ENCODE measurements at regions not wholly inside any gene's neighbourhood (a gene's known extent, or its start where the extent isn't known, plus 50 kb on each side); places are given as distances from the start of the nearest gene placed in this dataset.

DNA sequence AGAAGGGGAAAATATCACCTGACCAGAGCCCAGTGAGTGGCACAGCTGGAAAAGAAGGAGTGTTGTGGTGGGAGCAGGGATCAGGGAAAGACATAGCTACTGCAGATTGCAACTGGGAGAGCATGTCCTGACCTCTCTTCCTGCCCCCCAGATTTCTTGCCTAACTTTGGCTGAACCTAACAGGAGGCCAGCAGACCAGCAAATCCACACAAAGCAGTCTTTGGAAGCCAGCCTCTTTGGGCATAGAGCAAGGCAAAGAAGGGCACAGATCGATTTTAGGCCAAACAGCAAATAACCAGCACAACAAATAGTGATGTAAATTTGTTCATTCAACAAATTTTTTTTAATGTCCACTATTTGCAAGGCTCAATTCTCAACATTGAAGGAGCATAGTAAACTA is 433.2 kb upstream of the GHITM start:
- CTCF ChIA-PET = no interaction called here
- no peak overlapping the region for H3K27ac Mint-ChIP-seq
- no peak overlapping the region for H3K4me3 Mint-ChIP-seq
- no peaks in the 10 kb centered on the region for H3K9me3 Mint-ChIP-seq
- H3K4me1 Mint-ChIP-seq = no peaks in the 10 kb centered on the region
- no peaks in the 10 kb centered on the region for H3K36me3 Mint-ChIP-seq
- no peaks in the 10 kb centered on the region for H3K27me3 Mint-ChIP-seq
- DNase-seq = no peak

DNA sequence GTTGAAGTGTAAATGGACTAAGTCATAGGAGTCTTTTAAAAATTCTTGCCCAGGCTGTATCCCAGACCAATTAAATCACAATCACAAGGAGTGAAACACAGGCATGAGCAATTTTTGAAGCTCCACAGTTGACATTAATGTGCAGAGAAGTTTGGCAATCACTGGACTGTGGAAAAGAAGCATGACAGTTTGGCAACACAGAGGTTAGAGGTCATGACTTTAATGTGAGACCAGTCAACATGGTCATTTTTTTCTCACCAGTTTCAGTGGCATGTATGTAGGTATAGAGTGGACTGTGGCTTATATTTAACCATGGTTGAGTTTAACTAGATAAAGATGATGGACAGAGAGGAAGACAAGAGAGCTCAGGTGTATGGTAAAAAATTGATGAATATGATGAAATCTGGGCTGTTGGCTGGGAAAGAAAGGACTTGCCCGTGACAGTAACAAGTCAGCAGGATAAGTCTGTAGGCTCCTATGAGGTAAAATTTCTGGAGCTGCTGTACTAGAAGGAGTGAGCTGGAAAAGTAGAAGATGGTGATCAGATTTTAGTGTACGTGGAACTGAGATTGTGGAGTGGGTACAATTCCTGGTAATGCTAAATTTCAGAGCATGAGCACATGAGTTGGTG is 432.2 kb upstream of the GHITM start:
- no peak for DNase-seq
- Mint-ChIP-seq H3K4me3 (no peak overlapping the region), H3K36me3 (no peaks in the 10 kb centered on the region), H3K27me3 (no peaks in the 10 kb centered on the region), H3K9me3 (peaks cover 2% of the 10 kb centered on the region), H3K27ac (no peak overlapping the region), H3K4me1 (no peaks in the 10 kb centered on the region)
- CTCF ChIA-PET = no interaction called here

DNA sequence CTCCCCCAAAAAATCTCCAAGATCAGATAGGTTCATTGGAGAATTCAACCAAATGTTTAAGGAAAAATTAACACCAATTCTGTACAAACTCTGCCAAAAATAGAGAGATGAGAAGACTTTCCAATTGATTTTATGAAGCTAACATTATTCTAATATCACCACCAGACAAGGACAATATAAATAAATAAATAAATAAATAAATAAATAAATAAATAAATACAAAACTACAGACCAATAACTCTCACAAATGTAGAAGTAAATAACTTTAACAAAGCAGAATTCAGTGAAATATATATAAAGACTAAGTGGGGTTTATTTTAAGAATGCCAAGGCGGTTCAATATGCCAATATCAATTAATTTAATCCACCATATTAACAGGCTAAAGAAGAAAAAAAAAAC is 425.9 kb upstream of the GHITM start:
- H3K27ac Mint-ChIP-seq = no peak overlapping the region
- CTCF ChIA-PET = no interaction called here
- no peak overlapping the region for H3K4me3 Mint-ChIP-seq

DNA sequence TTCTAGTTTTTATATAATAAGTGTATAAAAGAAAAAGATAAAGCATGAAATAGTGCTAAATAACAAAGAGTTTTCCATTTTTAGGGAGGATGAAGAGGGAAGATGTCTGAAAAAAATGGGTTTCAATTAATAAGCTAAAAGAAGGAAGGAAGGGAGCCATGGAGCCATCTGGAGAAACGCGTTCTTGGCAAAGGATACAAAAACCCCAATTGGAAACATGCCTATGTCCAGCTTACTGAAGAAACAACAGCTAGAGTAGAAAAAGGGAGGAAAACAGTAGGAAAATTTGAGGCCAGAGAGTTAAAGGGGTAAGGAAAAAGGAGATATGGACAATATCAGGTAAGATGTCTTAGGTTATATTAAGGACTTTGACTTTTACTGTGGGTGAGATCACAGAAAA is 416.2 kb upstream of the GHITM start:
- no peaks in the 10 kb centered on the region for H3K27me3 Mint-ChIP-seq
- DNase-seq = no peak

More for the DNA sequence above, 425.9 kb upstream of the GHITM start:
- Mint-ChIP-seq H3K27me3 (no peaks in the 10 kb centered on the region), H3K9me3 (peaks cover 2% of the 10 kb centered on the region), H3K4me1 (no peaks in the 10 kb centered on the region), H3K36me3 (no peaks in the 10 kb centered on the region)
- no peak for DNase-seq

DNA sequence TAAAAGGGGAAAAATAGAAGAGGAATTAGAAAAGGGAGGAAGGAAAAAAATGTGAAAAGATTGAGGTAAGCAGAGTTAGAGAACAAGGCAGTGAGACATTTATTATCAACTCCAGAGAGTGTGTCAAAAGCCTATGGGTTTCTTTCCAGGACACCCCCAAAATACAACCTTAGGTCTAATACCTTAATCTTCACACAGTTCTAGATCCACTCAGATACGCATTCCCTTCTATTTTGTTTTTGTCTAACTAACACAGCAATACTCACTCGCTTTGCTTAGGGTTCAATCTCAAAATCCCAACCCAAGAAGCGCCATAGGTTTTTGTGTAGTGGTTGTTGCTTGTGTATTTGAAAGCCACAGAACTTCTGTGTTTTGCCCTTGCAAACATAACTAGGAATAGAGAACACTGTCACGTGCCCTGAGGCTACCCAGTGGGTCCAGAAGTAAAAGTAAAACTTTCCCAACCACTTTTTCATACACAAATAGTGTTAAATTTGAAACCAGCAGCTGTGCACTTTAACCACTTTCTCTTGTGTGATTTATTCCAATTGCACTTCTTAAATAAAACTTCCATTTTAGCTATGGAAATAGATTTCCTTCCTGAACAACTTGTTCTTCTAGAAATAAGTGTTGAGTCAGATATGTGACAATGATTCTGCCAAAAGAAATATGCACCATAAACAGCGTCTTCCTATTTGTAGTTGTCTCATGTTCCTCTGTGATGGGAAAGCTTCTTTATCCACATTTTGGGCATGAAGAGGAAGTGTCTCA is 414.7 kb upstream of the GHITM start:
- CTCF ChIA-PET = no interaction called here
- no peaks in the 10 kb centered on the region for H3K9me3 Mint-ChIP-seq
- H3K27ac Mint-ChIP-seq = no peak overlapping the region

More for the DNA sequence above, 416.2 kb upstream of the GHITM start:
- Mint-ChIP-seq H3K36me3 (no peaks in the 10 kb centered on the region), H3K4me1 (no peaks in the 10 kb centered on the region), H3K4me3 (no peak overlapping the region), H3K27ac (no peak overlapping the region), H3K9me3 (no peaks in the 10 kb centered on the region)
- CTCF ChIA-PET = no interaction called here

DNA sequence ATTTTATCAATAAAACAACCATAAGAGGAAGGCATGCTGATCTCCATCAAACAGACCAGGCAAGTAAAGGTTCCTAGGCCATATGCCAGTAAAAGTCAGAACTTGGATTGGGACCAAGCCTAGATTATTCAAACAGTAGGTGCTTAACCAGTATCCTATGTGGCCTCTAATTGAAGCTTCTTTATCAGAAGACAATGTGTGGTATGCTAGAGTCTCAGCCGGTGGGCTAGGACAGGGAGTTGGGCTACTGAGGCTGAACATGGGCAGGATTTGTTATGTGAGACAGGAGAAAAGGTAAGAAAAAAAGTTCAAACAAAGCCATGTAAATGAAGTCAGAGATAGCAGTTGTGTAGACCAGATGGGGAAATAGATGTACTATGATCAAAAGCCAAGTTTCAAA is 413.7 kb upstream of the GHITM start:
- no peak for DNase-seq
- no peaks in the 10 kb centered on the region for H3K9me3 Mint-ChIP-seq
- no peak overlapping the region for H3K4me3 Mint-ChIP-seq
- no peaks in the 10 kb centered on the region for H3K27me3 Mint-ChIP-seq
- no peaks in the 10 kb centered on the region for H3K4me1 Mint-ChIP-seq
- no peak overlapping the region for H3K27ac Mint-ChIP-seq
- no peaks in the 10 kb centered on the region for H3K36me3 Mint-ChIP-seq
- CTCF ChIA-PET = no interaction called here

More for the DNA sequence above, 414.7 kb upstream of the GHITM start:
- H3K27me3 Mint-ChIP-seq = no peaks in the 10 kb centered on the region
- H3K36me3 Mint-ChIP-seq = no peaks in the 10 kb centered on the region
- no peak overlapping the region for H3K4me3 Mint-ChIP-seq
- no peaks in the 10 kb centered on the region for H3K4me1 Mint-ChIP-seq
- DNase-seq = no peak

DNA sequence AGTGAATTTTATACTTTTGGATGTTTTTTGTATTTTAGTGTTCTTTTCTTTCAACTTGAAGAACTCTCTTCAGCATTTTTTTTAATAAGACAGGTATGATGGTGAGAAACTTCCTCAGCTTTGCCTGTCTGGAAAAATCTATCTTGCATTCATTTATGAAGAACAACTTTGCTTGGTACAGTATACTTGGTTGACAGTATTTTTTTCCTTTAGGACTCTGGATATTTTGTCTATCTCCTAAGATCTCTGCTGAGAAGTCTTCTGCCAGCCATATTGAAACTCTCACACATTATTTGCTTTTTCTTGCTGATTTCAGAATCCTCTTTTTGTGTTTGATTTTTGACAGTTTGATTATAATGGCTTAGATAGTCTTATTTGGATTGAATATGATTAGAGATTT is 405.0 kb upstream of the GHITM start:
- Mint-ChIP-seq H3K36me3 (no peaks in the 10 kb centered on the region), H3K27ac (no peak overlapping the region), H3K4me3 (no peak overlapping the region), H3K4me1 (no peaks in the 10 kb centered on the region), H3K9me3 (peaks cover 10% of the 10 kb centered on the region), H3K27me3 (no peaks in the 10 kb centered on the region)
- DNase-seq = no peak
- CTCF ChIA-PET = no interaction called here

DNA sequence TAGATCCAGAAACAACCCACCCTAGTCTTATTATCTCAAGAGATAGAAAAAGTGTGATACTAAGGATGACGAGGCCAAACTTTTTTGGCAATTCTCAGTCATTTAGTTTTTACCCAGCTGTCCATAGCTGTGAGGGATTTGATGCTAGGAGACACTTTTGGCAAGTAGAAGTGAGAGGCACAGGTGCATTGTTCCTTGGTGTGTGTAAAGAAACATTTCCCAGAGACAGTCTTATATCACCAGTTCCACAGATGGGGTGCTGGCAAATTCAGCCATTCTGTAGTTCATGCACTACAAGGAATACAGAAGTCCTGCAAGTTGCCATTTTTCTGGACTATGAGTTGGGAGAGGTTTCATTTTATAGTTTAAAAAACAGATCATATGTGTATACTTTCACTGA is 403.3 kb upstream of the GHITM start:
- Mint-ChIP-seq H3K9me3 (peaks cover 10% of the 10 kb centered on the region), H3K4me1 (no peaks in the 10 kb centered on the region), H3K27ac (no peak overlapping the region), H3K4me3 (no peak overlapping the region), H3K36me3 (no peaks in the 10 kb centered on the region), H3K27me3 (no peaks in the 10 kb centered on the region)
- CTCF ChIA-PET = no interaction called here
- no peak for DNase-seq

DNA sequence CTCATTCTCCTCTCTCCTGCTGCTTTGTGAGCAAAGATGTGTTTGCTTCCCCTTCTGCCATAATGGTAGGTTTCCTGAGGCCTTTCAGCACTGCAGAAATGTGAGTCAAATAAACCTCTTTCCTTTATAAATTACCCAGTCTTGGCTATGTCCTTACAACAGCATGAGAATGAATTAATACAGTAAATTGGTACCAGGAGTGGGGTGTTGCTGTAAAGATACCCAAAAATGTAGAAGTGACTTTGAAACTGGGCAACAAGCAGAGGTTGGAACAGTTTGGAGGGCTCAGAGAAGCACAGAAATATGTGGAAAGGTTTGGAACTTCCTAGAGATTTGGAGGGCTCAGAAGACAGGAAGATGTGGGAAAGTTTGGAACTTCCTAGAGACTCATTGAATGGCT is 388.7 kb upstream of the GHITM start:
- Mint-ChIP-seq H3K36me3 (no peaks in the 10 kb centered on the region), H3K4me1 (no peaks in the 10 kb centered on the region), H3K27me3 (no peaks in the 10 kb centered on the region), H3K9me3 (peaks cover 41% of the 10 kb centered on the region), H3K27ac (no peak overlapping the region), H3K4me3 (no peak overlapping the region)
- CTCF ChIA-PET = no interaction called here
- DNase-seq = no peak

DNA sequence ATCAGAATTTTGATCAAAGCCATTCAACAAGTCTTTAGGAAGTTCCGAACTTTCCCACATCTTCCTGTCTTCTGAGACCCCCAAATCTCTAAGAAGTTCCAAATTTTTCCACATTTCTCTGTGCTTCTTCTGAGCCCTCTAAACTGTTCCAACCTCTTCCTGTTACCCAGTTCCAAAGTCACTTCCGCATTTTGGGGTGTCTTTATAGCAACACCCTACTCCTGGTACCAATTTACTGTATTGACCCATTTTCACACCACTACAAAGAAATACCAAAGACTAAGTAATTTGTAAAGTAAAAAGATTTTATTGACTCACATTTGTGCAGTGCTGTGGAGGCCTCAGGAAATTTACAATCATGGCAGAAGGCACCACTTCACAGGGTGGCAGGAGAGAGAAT is 385.8 kb upstream of the GHITM start:
- Mint-ChIP-seq H3K36me3 (no peaks in the 10 kb centered on the region), H3K4me3 (no peak overlapping the region), H3K4me1 (no peaks in the 10 kb centered on the region), H3K27ac (no peak overlapping the region), H3K9me3 (peaks cover 38% of the 10 kb centered on the region), H3K27me3 (no peaks in the 10 kb centered on the region)
- no peak for DNase-seq
- CTCF ChIA-PET = no interaction called here

DNA sequence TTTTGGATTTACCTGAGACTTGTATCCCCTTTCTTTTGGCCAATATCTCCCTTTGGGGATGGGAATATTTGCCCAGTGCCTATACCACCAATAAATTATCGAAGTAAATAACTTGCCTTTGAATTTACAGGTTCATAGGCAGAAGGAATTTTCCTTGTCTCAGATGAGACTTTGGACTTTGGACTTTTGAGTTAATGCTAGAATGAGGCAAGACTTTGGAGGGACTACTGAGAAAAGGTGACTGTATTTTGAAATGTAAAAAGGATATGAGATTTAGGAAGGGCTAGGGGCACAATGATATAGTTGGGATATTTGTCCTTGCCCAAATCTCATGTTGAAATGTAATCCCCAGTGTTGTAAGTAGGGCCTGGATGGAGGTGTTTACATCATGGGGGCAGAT is 384.5 kb upstream of the GHITM start:
- Mint-ChIP-seq H3K9me3 (peaks cover 38% of the 10 kb centered on the region), H3K27me3 (no peaks in the 10 kb centered on the region), H3K27ac (no peak overlapping the region), H3K36me3 (no peaks in the 10 kb centered on the region), H3K4me3 (no peak overlapping the region), H3K4me1 (no peaks in the 10 kb centered on the region)
- DNase-seq = no peak
- CTCF ChIA-PET = no interaction called here

DNA sequence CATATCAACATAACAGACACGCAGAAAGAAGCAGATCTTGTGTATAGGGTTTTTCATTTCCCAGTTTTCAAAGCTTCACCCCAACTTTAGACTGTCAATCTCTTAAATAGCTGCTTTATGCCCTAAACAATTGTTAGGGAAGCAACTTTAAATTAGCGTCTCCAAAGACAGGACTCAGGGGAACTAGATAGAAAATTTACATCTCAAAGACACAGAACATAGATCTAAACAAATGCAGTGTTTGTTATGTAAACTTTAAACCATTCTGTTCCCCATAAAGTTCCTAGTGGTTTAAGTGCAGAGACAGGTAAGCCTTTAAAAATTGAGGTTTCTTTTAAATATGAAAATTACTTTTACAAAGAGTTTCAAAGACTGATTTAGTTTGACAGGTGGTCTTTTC is 379.2 kb upstream of the GHITM start:
- Mint-ChIP-seq H3K4me3 (no peak overlapping the region), H3K27me3 (no peaks in the 10 kb centered on the region), H3K36me3 (no peaks in the 10 kb centered on the region), H3K9me3 (peaks cover 6% of the 10 kb centered on the region), H3K4me1 (no peaks in the 10 kb centered on the region), H3K27ac (no peak overlapping the region)
- DNase-seq = no peak
- CTCF ChIA-PET = no interaction called here

DNA sequence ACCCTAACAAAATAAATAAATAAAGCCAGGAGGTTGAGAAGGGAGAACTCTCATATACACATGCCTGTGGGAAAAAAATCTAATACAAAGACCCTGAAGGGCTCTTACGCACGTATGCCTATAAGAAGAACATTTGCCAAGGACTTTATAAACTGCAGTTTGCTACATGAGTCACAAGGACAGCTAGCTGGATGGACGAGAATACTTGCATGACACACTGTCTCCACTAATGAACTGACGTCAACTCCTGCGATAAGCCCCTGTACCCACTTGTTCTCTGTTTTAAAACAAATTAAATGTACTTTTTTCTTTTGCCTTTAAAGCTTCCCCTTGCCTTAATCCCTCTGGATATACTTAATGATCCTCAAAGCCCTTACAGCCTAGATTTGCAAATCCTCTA is 374.6 kb upstream of the GHITM start:
- no peaks in the 10 kb centered on the region for H3K27me3 Mint-ChIP-seq
- peaks cover 4% of the 10 kb centered on the region for H3K9me3 Mint-ChIP-seq
- no peak for DNase-seq
- H3K4me1 Mint-ChIP-seq = no peaks in the 10 kb centered on the region
- no peak overlapping the region for H3K4me3 Mint-ChIP-seq
- CTCF ChIA-PET = no interaction called here
- H3K27ac Mint-ChIP-seq = no peak overlapping the region
- no peaks in the 10 kb centered on the region for H3K36me3 Mint-ChIP-seq

DNA sequence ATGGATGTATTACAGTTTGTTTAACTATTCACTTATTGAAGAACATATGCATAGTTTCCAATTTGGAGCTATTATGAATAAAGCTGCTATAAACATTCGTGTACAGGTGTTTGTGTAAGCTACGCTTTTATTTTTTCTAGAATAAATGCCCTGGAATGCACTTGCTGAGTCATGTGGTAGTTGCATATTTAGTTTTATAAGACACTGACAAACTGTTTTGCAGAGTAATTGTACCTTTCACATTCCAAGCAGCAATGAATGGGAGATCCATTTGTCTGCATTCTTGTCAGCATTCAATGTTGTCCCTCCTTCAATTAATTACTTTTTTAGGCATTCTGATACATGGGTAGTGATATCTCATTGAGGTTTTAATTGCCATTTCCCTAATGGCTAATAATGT is 373.6 kb upstream of the GHITM start:
- Mint-ChIP-seq H3K27me3 (no peaks in the 10 kb centered on the region), H3K4me1 (no peaks in the 10 kb centered on the region), H3K36me3 (no peaks in the 10 kb centered on the region), H3K4me3 (no peak overlapping the region), H3K27ac (no peak overlapping the region), H3K9me3 (peaks cover 4% of the 10 kb centered on the region)
- DNase-seq = no peak
- CTCF ChIA-PET = no interaction called here

DNA sequence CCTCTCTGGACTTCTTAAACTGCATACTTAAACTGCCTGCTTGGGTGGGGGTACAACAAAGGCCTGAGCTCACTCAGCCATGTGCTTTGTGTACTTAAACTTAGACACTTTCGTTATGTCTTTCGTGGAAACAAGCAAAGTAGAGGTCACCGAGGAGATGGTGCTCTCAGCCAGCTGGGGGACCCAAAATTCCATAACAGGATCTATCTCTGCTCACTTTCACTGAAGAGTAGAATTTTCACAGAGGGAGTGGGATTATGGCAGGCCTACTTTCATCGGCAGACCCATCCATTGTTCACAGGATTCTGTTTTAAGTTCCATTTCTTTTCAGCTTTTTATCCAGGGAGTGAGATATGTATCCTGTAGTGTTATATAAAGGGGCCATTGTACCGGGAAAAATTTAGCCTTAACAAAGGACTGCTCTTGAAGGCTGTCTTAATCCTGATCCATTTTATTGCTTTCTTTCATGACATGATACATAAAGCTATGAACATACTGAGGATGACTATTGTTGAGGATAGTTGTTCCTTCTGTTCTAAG is 370.0 kb upstream of the GHITM start:
- Mint-ChIP-seq H3K4me3 (no peak overlapping the region), H3K4me1 (no peaks in the 10 kb centered on the region), H3K9me3 (no peaks in the 10 kb centered on the region), H3K36me3 (no peaks in the 10 kb centered on the region), H3K27me3 (no peaks in the 10 kb centered on the region), H3K27ac (no peak overlapping the region)
- CTCF ChIA-PET = no interaction called here
- DNase-seq = no peak

Measured in activated naive CD4-positive, alpha-beta T cell treated with anti-CD3 and anti-CD28 coated beads, Interleukin-2, amount 10 ng/mL, durations not matched to agents 7 days and 5 days (primary cell).